Lower leg skin (tissue), 4 donors: ENCODE measurements at regions not wholly inside any gene's neighbourhood (a gene's known extent, or its start where the extent isn't known, plus 50 kb on each side); places are given as distances from the start of the nearest gene placed in this dataset.

Source experiments
- DNase-seq, 2 donors: peaks; one replicate each; pipeline ENCODE4 v3.0.0-alpha.2; 2019; ENCODE audit warnings: low spot score in 2 of 2
- H3K4me3 ChIP-seq: fragments of 200-600 bp; sonication (generic); 2 replicates; pipeline ENCODE4 v1.5.1; 2017; ENCODE audit warnings: mild to moderate bottlenecking, low read depth; ENCODE audit not compliant: poor library complexity, severe bottlenecking
- POLR2A ChIP-seq, 2 donors: fragments of 450-650 bp; IDR thresholded peaks; one replicate each; pipeline ENCODE4 v1.6.1; 2016 to 2017; ENCODE audit warnings: antibody characterized with exemption in 2 of 2, mild to moderate bottlenecking in 1 of 2, moderate library complexity in 1 of 2
- WGBS, 2 donors: methylation state at CpG; one replicate each; pipeline ENCODE4 v1.1.5; 2018; 5-methylcytosine and 5-hydroxymethylcytosine counted together
- intact Hi-C: fragments of 100-400 bp; cut with DNase I; formaldehyde crosslinking; loops from one replicate; pipeline ENCODE4 v1.15.0; 2023; ENCODE audit warnings: low total_unique reads
- TF ChIP-seq, protein P1 (sequence below), 3 donors: fragments of 450-650 bp; IDR thresholded peaks; one replicate each; pipeline ENCODE4 v1.5.1; 2016; ENCODE audit warnings: antibody characterized with exemption in 3 of 3, mild to moderate bottlenecking in 3 of 3, moderate library complexity in 2 of 3

DNA sequence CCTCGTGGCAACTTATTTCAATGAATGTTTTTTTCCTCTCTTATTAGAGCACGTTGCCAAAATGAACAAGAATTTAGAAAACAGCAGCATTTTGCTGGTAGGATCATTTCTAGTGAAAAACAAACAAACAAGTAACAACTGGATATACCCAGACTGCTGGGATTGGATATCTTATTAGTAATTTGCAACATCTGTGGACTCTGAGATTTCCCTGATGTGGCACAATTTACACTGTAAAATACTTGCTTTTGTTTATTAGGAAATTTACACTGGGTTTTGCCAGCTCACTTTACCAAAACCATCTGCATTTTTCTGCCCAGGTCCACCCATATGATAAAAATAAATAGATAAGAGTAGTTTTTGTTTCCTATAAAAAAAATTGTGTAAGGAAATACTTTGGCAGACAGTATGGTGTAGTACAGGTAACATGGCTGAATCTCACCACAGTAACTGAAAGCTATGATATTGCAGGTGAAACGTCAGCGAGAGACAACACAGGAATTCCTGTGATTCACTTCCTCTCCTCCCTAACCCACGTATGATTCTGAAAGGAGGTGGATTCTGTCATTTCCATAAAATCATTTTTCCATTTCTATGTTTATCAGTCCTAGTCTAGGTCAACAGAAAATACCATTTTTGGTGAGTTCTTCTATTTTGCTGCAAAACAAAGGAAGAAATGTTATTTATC is 176.2 kb upstream of the NOVA1 start:
- no peak overlapping the region for H3K4me3 ChIP-seq
- DNase-seq = no peak
- no peak for TF ChIP-seq POLR2A (IDR thresholded peaks at IDR 0.05)
- TF ChIP-seq, protein P1, sequence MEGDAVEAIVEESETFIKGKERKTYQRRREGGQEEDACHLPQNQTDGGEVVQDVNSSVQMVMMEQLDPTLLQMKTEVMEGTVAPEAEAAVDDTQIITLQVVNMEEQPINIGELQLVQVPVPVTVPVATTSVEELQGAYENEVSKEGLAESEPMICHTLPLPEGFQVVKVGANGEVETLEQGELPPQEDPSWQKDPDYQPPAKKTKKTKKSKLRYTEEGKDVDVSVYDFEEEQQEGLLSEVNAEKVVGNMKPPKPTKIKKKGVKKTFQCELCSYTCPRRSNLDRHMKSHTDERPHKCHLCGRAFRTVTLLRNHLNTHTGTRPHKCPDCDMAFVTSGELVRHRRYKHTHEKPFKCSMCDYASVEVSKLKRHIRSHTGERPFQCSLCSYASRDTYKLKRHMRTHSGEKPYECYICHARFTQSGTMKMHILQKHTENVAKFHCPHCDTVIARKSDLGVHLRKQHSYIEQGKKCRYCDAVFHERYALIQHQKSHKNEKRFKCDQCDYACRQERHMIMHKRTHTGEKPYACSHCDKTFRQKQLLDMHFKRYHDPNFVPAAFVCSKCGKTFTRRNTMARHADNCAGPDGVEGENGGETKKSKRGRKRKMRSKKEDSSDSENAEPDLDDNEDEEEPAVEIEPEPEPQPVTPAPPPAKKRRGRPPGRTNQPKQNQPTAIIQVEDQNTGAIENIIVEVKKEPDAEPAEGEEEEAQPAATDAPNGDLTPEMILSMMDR (IDR thresholded peaks at IDR 0.05) = no peak
- intact Hi-C loops = no loop called here
- 54 to 57% methylated on average over 5 of the region's 5 CpGs for WGBS, 2 donors

DNA sequence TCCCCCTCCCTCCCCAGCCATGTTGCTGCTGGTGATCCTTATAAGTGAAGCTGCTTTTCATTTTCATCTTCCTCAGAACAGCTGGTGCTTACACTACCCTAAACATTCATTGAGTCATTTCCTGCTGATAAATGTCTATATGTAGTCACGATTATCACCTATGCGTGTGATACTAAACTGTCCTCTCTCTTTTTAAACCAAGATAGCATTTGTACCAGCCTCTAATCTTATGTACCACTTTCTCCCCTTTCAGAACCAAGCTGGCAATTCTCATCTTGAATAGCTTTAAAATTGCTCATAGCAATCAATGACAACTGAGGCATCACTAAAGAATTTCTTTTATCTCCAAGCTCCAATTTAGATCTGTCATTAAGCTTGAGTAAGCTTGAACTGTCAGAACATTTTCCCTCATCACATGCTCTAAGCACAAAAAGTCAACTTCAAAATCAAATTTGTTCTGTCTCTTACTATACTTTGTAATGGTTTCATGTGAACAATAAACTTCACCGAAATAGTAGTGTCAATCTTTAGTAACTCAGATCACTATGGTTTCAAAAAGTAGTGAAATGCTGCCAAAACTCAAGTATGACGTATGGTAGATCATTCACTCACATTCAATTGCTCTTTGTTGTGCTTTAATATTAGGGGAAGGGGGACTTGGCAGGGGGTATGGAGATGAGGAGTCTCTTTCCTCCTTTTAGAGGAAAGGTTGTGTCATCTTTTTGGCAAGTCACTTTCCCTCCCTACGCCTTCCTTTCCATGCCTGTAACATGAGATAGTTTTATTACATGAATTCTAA is 178.1 kb upstream of the NOVA1 start:
- TF ChIP-seq, protein P1 (IDR thresholded peaks at IDR 0.05) = no peak
- TF ChIP-seq POLR2A (IDR thresholded peaks at IDR 0.05) = no peak
- intact Hi-C loops = no loop called here
- no peak overlapping the region for H3K4me3 ChIP-seq
- DNase-seq = no peak
- WGBS, 2 donors = 32 to 33% methylated on average over 5 of the region's 5 CpGs

DNA sequence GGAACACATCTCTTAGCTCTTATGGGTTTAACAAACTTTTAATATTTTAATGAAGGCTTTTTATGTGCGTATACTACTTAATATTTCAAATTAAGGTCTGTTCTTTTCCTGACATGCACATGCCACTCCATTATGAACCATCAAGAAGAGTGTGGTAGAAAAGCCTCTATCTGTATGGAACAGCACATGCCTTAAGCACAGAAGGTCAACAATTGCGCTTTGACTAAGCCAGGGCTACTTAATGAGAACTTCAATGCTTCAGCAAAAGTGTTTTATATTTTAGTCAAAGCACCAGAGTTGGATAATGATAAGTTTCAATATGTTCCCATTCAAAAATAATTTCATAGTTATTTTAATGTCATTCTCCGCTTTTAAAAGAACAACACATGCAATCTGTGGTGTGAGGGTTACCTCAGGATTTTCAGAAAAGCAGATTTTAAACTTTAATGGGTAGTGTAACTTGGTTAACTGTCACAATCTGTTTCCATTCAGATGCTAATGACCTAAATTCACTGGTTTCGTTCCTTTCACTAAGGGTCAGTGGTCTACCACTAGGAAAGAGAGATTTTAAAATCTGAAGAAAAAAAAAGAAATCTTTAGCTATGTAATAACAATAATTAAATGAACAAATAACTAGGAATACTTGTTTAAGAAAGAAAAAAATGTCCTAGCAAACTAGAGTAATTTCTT is 193.4 kb upstream of the NOVA1 start:
- no peak for DNase-seq
- TF ChIP-seq POLR2A (IDR thresholded peaks at IDR 0.05) = no peak
- TF ChIP-seq, protein P1 (IDR thresholded peaks at IDR 0.05) = no peak
- 77 to 80% methylated on average over 4 of the region's 4 CpGs for WGBS, 2 donors
- intact Hi-C loops = no loop called here
- no peak overlapping the region for H3K4me3 ChIP-seq

DNA sequence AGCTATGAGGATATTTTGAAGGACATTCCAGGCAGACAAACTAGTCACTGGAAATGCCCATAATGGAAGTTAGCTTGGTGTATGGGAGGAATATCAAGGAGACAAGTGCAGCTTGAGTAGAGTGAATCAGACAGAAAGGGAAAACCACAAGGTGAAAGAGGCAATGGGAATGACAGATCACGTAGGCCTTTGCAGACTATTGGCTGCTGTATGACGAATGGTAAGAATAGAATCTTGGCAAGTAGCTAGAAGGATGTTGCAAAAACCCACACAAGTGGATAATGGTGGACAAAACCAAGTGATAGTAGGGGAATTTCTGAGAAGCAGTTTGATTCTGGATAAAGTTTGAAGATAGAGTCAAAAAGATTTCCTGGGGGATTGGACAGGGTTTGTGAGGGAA is 196.9 kb upstream of the NOVA1 start:
- DNase-seq = no peak
- WGBS, 2 donors = 75 to 76% methylated on average over 2 of the region's 2 CpGs
- no peak overlapping the region for H3K4me3 ChIP-seq
- intact Hi-C loops = no loop called here
- no peak for TF ChIP-seq POLR2A (IDR thresholded peaks at IDR 0.05)
- TF ChIP-seq, protein P1 (IDR thresholded peaks at IDR 0.05) = no peak

DNA sequence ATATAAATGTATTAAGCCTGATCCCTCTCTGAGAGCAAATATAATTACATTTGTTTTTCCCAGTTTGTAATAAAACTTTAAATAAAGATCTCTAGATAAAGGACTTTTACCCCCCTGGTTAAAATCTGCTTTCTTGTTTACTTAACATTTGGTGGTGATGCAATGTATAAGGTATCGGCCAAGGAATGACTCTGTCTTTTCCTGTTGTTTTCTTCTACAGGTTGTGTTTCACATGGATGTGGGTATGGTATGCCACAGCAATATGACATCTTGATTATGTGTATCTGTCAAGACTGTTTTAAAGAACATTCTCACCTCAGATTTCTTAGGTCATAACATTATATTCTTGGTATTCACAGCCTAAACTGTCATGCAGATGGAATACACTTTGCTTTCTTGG is 210.6 kb upstream of the NOVA1 start:
- 56 to 68% methylated on average over 1 of the region's 1 CpG for WGBS, 2 donors
- intact Hi-C loops = no loop called here
- H3K4me3 ChIP-seq = no peak overlapping the region
- DNase-seq = no peak
- no peak for TF ChIP-seq POLR2A (IDR thresholded peaks at IDR 0.05)
- TF ChIP-seq, protein P1 (IDR thresholded peaks at IDR 0.05) = no peak
